GM12891 (cell line): ENCODE measurements at regions not wholly inside any gene's neighbourhood (a gene's known extent, or its start where the extent isn't known, plus 50 kb on each side); places are given as distances from the start of the nearest gene placed in this dataset.

Experiments used
- PAX5 ChIP-seq: IDR thresholded peaks from 2 replicates; pipeline ENCODE4 v1.6.1; 2011; ENCODE audit warnings: low read length, moderate library complexity, mild to moderate bottlenecking; ENCODE audit not compliant: insufficient read depth, severe bottlenecking
- POLR2A ChIP-seq: IDR thresholded peaks from 2 replicates; pipeline ENCODE4 v1.6.1; 2011; ENCODE audit warnings: low read depth, low read length, control low read depth
- POLR2AphosphoS5 ChIP-seq: IDR thresholded peaks from 2 replicates; pipeline ENCODE4 v1.6.1; 2011; ENCODE audit warnings: low read depth, low read length, control low read depth
- POU2F2 ChIP-seq: IDR thresholded peaks from 2 replicates; pipeline ENCODE4 v1.6.1; 2011; ENCODE audit warnings: low read depth, mild to moderate bottlenecking, control low read depth, low read length, moderate library complexity
- SPI1 ChIP-seq: IDR thresholded peaks from 2 replicates; pipeline ENCODE4 v1.6.1; 2011; ENCODE audit warnings: low read depth, low read length, control low read depth
- TAF1 ChIP-seq: IDR thresholded peaks from 2 replicates; pipeline ENCODE4 v1.6.1; 2011; ENCODE audit warnings: low read depth, low read length, control low read depth

GRCh38 chr1:157388057-157388456, 164.3 kb downstream of the FCRL5 start:
- no peak for TF ChIP-seq POLR2AphosphoS5
- TF ChIP-seq TAF1: no peak
- TF ChIP-seq POLR2A: no peak
- no peak for TF ChIP-seq PAX5
- no peak for TF ChIP-seq POU2F2
- TF ChIP-seq SPI1: no peak
